Activated naive CD8-positive, alpha-beta T cell treated with anti-CD3 and anti-CD28 coated beads for 36 hours (primary cell): ENCODE measurements at regions not wholly inside any gene's neighbourhood (a gene's known extent, or its start where the extent isn't known, plus 50 kb on each side); places are given as distances from the start of the nearest gene placed in this dataset.
"Not testable (repeated sequence)": the region's sequence is repeated elsewhere in the genome, so short reads cannot be mapped to it uniquely, and the experiment has no call there.

Experiments
- DNase-seq: peaks from one replicate; pipeline ENCODE4 v3.0.0; 2021
- H3K27ac Mint-ChIP-seq: one replicate; pipeline ENCODE4 v1.8.0; 2022; ENCODE audit warnings: mild to moderate bottlenecking, moderate library complexity, mixed read lengths
- H3K27me3 Mint-ChIP-seq: one replicate; pipeline ENCODE4 v1.8.0; 2022; ENCODE audit warnings: mild to moderate bottlenecking, mixed read lengths
- H3K36me3 Mint-ChIP-seq: one replicate; pipeline ENCODE4 v1.8.0; 2021; ENCODE audit warnings: mild to moderate bottlenecking, mixed read lengths
- H3K4me1 Mint-ChIP-seq: one replicate; pipeline ENCODE4 v1.8.0; 2021; ENCODE audit warnings: mixed read lengths
- H3K4me3 Mint-ChIP-seq: one replicate; pipeline ENCODE4 v1.8.0; 2022; ENCODE audit warnings: mild to moderate bottlenecking, moderate library complexity, mixed read lengths
- H3K9me3 Mint-ChIP-seq: one replicate; pipeline ENCODE4 v1.8.0; 2022; ENCODE audit warnings: mixed read lengths

GRCh38 chr2:183519371-183520056, 395.3 kb downstream of the NUP35 start:
- Mint-ChIP-seq H3K36me3 (no peaks in the 10 kb centered on the region), H3K9me3 (no peaks in the 10 kb centered on the region), H3K27ac (no peak overlapping the region), H3K4me1 (no peaks in the 10 kb centered on the region), H3K4me3 (no peak overlapping the region), H3K27me3 (no peaks in the 10 kb centered on the region)
- DNase-seq = no peak

DNA sequence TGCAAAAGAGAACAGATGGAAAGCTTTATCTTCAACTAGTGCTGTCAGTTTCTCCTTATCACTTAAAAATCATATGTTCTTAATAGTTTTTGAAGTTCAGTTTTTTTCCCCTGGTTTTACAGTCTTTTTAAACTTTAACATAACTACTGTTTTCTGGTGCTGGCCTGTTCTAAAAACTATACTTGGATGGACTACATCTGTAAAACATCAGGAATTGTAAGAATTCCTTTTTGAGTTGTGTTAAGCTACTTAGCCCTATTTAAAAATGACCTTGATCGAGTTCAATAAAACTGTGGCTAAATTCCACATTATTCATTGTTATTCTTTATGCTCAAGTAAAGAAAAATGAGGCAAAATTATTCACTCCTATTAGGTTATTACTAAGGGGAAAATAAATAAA, 397.7 kb downstream of the NUP35 start:
- H3K27me3 Mint-ChIP-seq = no peaks in the 10 kb centered on the region
- no peak overlapping the region for H3K4me3 Mint-ChIP-seq
- H3K27ac Mint-ChIP-seq = no peak overlapping the region
- DNase-seq = no peak
- no peaks in the 10 kb centered on the region for H3K4me1 Mint-ChIP-seq
- no peaks in the 10 kb centered on the region for H3K36me3 Mint-ChIP-seq
- no peaks in the 10 kb centered on the region for H3K9me3 Mint-ChIP-seq

- H3K9me3 Mint-ChIP-seq = no peaks in the 10 kb centered on the region
Observed at GRCh38 chr2:183522489-183523266, 398.4 kb downstream of the NUP35 start.

DNA sequence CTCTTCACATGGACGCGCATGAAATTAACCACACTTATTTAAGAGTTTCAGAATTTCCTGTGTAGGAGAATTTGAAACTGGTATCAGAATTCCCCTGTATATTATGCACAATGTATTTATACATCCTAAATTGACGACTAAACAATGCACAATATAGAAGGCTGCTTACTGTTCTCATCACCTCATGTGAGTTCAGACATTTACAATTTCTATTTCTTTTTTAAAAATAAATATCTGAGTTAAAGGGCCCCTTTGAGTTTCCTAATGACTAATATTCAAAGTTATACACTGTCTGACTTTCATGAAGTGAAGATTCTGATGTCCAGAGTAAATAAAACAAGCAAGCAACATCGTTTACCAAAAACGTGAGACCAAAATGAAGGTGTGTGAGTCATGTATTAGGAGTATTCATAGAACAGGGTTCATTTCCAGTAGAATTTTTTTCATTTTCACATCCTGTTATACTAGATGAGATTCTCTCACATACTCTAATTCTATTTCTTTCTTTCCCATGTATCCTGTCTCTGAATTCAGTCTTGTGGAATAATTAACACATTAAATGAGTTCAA, 406.2 kb downstream of the NUP35 start:
- DNase-seq = no peak
- H3K4me1 Mint-ChIP-seq = no peaks in the 10 kb centered on the region
- H3K36me3 Mint-ChIP-seq = no peaks in the 10 kb centered on the region
- H3K4me3 Mint-ChIP-seq = no peak overlapping the region
- H3K27ac Mint-ChIP-seq = no peak overlapping the region
- no peaks in the 10 kb centered on the region for H3K9me3 Mint-ChIP-seq
- no peaks in the 10 kb centered on the region for H3K27me3 Mint-ChIP-seq

More at GRCh38 chr2:183522489-183523266, 398.4 kb downstream of the NUP35 start:
- no peaks in the 10 kb centered on the region for H3K4me1 Mint-ChIP-seq
- H3K36me3 Mint-ChIP-seq = no peaks in the 10 kb centered on the region
- no peaks in the 10 kb centered on the region for H3K27me3 Mint-ChIP-seq
- DNase-seq = no peak
- H3K4me3 Mint-ChIP-seq = no peak overlapping the region
- no peak overlapping the region for H3K27ac Mint-ChIP-seq

- no peak overlapping the region for H3K27ac Mint-ChIP-seq
- no peaks in the 10 kb centered on the region for H3K36me3 Mint-ChIP-seq
- H3K4me3 Mint-ChIP-seq = no peak overlapping the region
- H3K4me1 Mint-ChIP-seq = no peaks in the 10 kb centered on the region
- H3K27me3 Mint-ChIP-seq = no peaks in the 10 kb centered on the region
- DNase-seq = no peak
- no peaks in the 10 kb centered on the region for H3K9me3 Mint-ChIP-seq
Observed at GRCh38 chr2:183532514-183532913, 408.3 kb downstream of the NUP35 start.

GRCh38 chr2:183533021-183533420, 408.8 kb downstream of the NUP35 start:
- no peak for DNase-seq
- H3K4me1 Mint-ChIP-seq = no peaks in the 10 kb centered on the region
- no peak overlapping the region for H3K4me3 Mint-ChIP-seq
- no peaks in the 10 kb centered on the region for H3K9me3 Mint-ChIP-seq
- H3K36me3 Mint-ChIP-seq = no peaks in the 10 kb centered on the region
- H3K27me3 Mint-ChIP-seq = no peaks in the 10 kb centered on the region
- H3K27ac Mint-ChIP-seq = no peak overlapping the region

- H3K4me1 Mint-ChIP-seq = no peaks in the 10 kb centered on the region
- H3K9me3 Mint-ChIP-seq = no peaks in the 10 kb centered on the region
- no peaks in the 10 kb centered on the region for H3K36me3 Mint-ChIP-seq
- no peak overlapping the region for H3K27ac Mint-ChIP-seq
- DNase-seq = no peak
- no peaks in the 10 kb centered on the region for H3K27me3 Mint-ChIP-seq
- H3K4me3 Mint-ChIP-seq = no peak overlapping the region
Observed at GRCh38 chr2:183536290-183536689, 412.0 kb downstream of the NUP35 start.

DNA sequence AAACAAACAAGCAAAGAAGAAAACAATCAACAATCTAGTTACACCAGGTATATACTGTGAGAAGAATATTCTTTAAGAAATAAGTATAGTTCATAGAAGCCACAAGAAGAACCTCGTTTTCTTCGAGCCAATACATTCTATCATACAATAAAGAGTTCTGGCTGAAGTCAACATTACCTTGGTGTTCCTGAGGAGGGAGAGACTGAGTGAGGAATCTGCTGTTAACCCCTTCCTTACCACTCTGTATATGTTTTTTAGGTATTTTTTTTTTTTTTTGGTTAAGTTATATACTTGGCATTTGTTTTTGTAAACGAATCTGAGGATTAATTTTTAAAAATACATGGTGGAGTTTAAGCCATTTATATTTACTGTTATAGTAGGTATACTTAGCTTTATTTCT, 412.5 kb downstream of the NUP35 start:
- Mint-ChIP-seq H3K9me3 (no peaks in the 10 kb centered on the region), H3K36me3 (no peaks in the 10 kb centered on the region), H3K27ac (no peak overlapping the region), H3K4me1 (no peaks in the 10 kb centered on the region), H3K27me3 (no peaks in the 10 kb centered on the region), H3K4me3 (no peak overlapping the region)
- no peak for DNase-seq

DNA sequence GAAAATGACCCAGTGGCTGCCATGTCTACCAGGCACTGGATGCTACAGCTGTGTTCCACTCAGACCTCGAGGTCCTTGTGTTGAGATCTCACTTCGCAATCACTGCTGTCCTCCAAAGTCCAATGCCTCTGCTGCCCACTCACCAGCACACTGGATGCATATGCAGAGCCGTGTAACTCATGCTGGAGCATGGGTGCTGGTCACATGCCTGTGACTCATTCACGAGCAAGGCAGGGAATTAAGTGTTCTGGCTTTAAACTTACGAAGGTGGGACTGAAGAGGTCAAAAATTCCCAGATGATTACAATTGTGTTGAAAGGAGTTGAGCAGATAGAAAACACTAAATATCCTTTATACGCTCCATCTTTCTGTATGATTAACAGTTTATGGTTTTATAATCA, 417.5 kb downstream of the NUP35 start:
- Mint-ChIP-seq H3K27ac (no peak overlapping the region), H3K4me1 (no peaks in the 10 kb centered on the region), H3K4me3 (no peak overlapping the region), H3K27me3 (no peaks in the 10 kb centered on the region), H3K36me3 (no peaks in the 10 kb centered on the region), H3K9me3 (peaks cover 16% of the 10 kb centered on the region)
- DNase-seq = no peak

GRCh38 chr2:183542606-183543005, 418.4 kb downstream of the NUP35 start:
- DNase-seq = no peak

DNA sequence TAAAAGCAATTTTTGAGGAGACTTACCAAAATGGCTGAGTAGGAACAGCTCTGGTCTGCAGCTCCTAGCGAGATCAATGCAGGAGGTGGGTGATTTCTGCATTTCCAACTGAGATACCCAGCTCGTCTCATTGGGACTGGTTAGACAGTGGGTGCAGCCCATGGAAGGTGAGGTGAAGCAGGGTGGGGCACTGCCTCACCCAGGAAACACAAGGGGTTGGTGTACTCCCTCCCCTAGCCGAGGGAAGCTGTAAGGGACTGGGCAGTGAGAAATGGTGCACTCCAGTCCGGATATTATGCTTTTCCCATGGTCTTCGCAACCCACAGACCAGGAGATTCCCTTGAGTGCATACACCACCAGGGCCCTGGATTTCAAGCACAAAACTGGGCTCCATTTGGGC, 419.0 kb downstream of the NUP35 start:
- Mint-ChIP-seq H3K36me3 (no peaks in the 10 kb centered on the region), H3K9me3 (peaks cover 28% of the 10 kb centered on the region), H3K4me3 (no peak overlapping the region), H3K4me1 (no peaks in the 10 kb centered on the region), H3K27me3 (no peaks in the 10 kb centered on the region), H3K27ac (no peak overlapping the region)
- no peak for DNase-seq

More at GRCh38 chr2:183542606-183543005, 418.4 kb downstream of the NUP35 start:
- no peaks in the 10 kb centered on the region for H3K27me3 Mint-ChIP-seq
- H3K4me1 Mint-ChIP-seq = no peaks in the 10 kb centered on the region
- no peaks in the 10 kb centered on the region for H3K36me3 Mint-ChIP-seq
- H3K9me3 Mint-ChIP-seq = peaks cover 22% of the 10 kb centered on the region
- H3K4me3 Mint-ChIP-seq = no peak overlapping the region
- no peak overlapping the region for H3K27ac Mint-ChIP-seq

GRCh38 chr2:183543731-183544130, 419.5 kb downstream of the NUP35 start:
- no peak overlapping the region for H3K4me3 Mint-ChIP-seq
- DNase-seq = no peak
- H3K27ac Mint-ChIP-seq = no peak overlapping the region
- no peaks in the 10 kb centered on the region for H3K27me3 Mint-ChIP-seq
- H3K36me3 Mint-ChIP-seq = no peaks in the 10 kb centered on the region
- H3K9me3 Mint-ChIP-seq = peaks cover 30% of the 10 kb centered on the region
- H3K4me1 Mint-ChIP-seq = no peaks in the 10 kb centered on the region

- DNase-seq, H3K27ac Mint-ChIP-seq, H3K4me1 Mint-ChIP-seq, H3K36me3 Mint-ChIP-seq, H3K4me3 Mint-ChIP-seq, H3K27me3 Mint-ChIP-seq: not testable (repeated sequence)
- peaks cover 41% of the 10 kb centered on the region for H3K9me3 Mint-ChIP-seq
Observed at GRCh38 chr2:183546560-183547350, 422.5 kb downstream of the NUP35 start.

- no peaks in the 10 kb centered on the region for H3K27me3 Mint-ChIP-seq
- no peak for DNase-seq
- no peak overlapping the region for H3K4me3 Mint-ChIP-seq
- H3K27ac Mint-ChIP-seq = no peak overlapping the region
- H3K9me3 Mint-ChIP-seq = peaks cover 22% of the 10 kb centered on the region
- no peaks in the 10 kb centered on the region for H3K4me1 Mint-ChIP-seq
- H3K36me3 Mint-ChIP-seq = no peaks in the 10 kb centered on the region
Observed at GRCh38 chr2:183552716-183553115, 428.5 kb downstream of the NUP35 start.

GRCh38 chr2:183564726-183565125, 440.5 kb downstream of the NUP35 start:
- Mint-ChIP-seq H3K27ac (no peak overlapping the region), H3K27me3 (no peaks in the 10 kb centered on the region), H3K4me1 (no peaks in the 10 kb centered on the region), H3K4me3 (no peak overlapping the region), H3K9me3 (no peaks in the 10 kb centered on the region), H3K36me3 (no peaks in the 10 kb centered on the region)
- DNase-seq = no peak
